ENCODE measurements at regions not wholly inside any gene's neighbourhood (a gene's known extent, or its start where the extent isn't known, plus 50 kb on each side); places are given as distances from the start of the nearest gene placed in this dataset.

- TF ChIP-seq MAX (IDR thresholded peaks at IDR 0.05) (peak; percentile 88), EP300 (IDR thresholded peaks at IDR 0.05; ENCODE audit: borderline replicate concordance in 1 of 2, low read depth in 2 of 2, low read length in 2 of 2) (peak in 1 of 2 experiments; percentile 17; a peak in 1 of 3 replicates), RXRA (IDR thresholded peaks at IDR 0.05; ENCODE audit: insufficient read depth, low read depth, low read length) (no peak), POU5F1 (IDR thresholded peaks at IDR 0.05; ENCODE audit: low read depth, low read length) (no peak), PHF8 (conservative IDR thresholded peaks at IDR 0.05; ENCODE audit: low read depth, low read length) (no peak), CTBP2 (IDR thresholded peaks at IDR 0.05; ENCODE audit: borderline replicate concordance, insufficient read depth, insufficient read length, low read length) (peak; percentile 41), FOSL1 (IDR thresholded peaks at IDR 0.05; ENCODE audit: insufficient read depth, low read depth, low read length) (no peak), KDM5A (IDR thresholded peaks at IDR 0.05; ENCODE audit: low read length) (no peak), CBX8 (IDR thresholded peaks at IDR 0.05; ENCODE audit: borderline replicate concordance, low read depth, low read length) (no peak), TAF1 (IDR thresholded peaks at IDR 0.05; ENCODE audit: low read depth, low read length) (peak; percentile 71), HDAC2 (IDR thresholded peaks at IDR 0.05; ENCODE audit: borderline replicate concordance in 1 of 2, low read depth in 2 of 2, low read length in 2 of 2) (no peak), MAFK (IDR thresholded peaks at IDR 0.05; ENCODE audit: low read depth, low read length) (no peak), CBX5 (IDR thresholded peaks at IDR 0.05; ENCODE audit: low read depth, low read length) (no peak), RNF2 (IDR thresholded peaks at IDR 0.05; ENCODE audit: borderline replicate concordance, low read depth, low read length, missing control alignments, poor library complexity, severe bottlenecking) (no peak), GABPA (IDR thresholded peaks at IDR 0.05; ENCODE audit: borderline replicate concordance, insufficient read depth, low read length) (no peak), CHD2 (IDR thresholded peaks at IDR 0.05; ENCODE audit: low read length) (no peak), RBBP5 (IDR thresholded peaks at IDR 0.05; ENCODE audit: borderline replicate concordance, low read depth, low read length) (no peak), KDM1A (IDR thresholded peaks at IDR 0.05; ENCODE audit: borderline replicate concordance, low read length) (no peak), SIX5 (IDR thresholded peaks at IDR 0.05; ENCODE audit: low read depth, low read length) (no peak), SP1 (IDR thresholded peaks at IDR 0.05; ENCODE audit: low read depth, low read length) (peak; percentile 85), ATF2 (IDR thresholded peaks at IDR 0.05; ENCODE audit: low read length) (no peak)
Measured at GRCh38 chr9:36765468-36766341, 193.0 kb downstream of the MELK start (continued).

Data from H1 (cell line).